ENCODE measurements at regions not wholly inside any gene's neighbourhood (a gene's known extent, or its start where the extent isn't known, plus 50 kb on each side); places are given as distances from the start of the nearest gene placed in this dataset.

DNA sequence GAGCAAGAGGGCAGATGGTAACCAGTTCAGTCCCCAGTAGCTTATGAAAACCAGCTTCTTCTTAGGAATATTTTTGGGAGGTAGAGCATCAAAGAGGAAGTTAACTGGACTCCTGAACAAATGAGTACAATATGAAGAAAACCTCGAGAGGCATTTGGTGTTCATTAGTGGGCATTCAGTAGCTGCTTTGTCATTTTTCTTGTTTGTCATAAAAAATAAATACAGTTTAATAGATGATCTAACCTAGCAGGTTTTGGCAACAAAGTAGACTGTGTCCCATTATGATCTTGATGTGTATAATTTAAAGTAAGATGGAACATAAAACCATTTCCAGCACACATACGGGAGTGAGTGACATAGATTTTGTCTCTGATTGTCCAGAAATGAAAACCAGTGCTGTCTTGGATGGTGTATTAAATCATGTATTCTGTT is 173.1 kb downstream of the HS3ST3A1 start:
- TF ChIP-seq POLR2AphosphoS5 (IDR thresholded peaks at IDR 0.05) (no peak), POLR2A (IDR thresholded peaks at IDR 0.05) (no peak)

Measured in spleen (tissue), 3 donors.